Vagina (tissue), 2 donors: ENCODE measurements at regions not wholly inside any gene's neighbourhood (a gene's known extent, or its start where the extent isn't known, plus 50 kb on each side); places are given as distances from the start of the nearest gene placed in this dataset.
A peak's percentile ranks its signal among the peaks of the same experiment; 100 is the strongest.

ENCODE experiments used
- DNase-seq, 2 donors: peaks; one replicate each; pipeline ENCODE4 v3.0.0-alpha.2; 2017; ENCODE audit errors: extremely low spot score in 2 of 2
- H3K27ac ChIP-seq: fragments of 200-600 bp; sonication (generic); one replicate; pipeline ENCODE4 v1.5.1; 2019
- H3K27me3 ChIP-seq: fragments of 200-600 bp; sonication (generic); one replicate; pipeline ENCODE4 v1.5.1; 2019
- H3K36me3 ChIP-seq, 2 donors: fragments of 200-600 bp; sonication (generic); one replicate each; pipeline ENCODE4 v1.5.1; 2017 to 2019
- H3K4me1 ChIP-seq: fragments of 200-600 bp; sonication (generic); one replicate; pipeline ENCODE4 v1.5.1; 2019
- H3K4me3 ChIP-seq, 2 donors: fragments of 200-600 bp; sonication (generic); 1 replicate in 1 of 2; 2 replicates in 1 of 2; pipeline ENCODE4 v1.5.1; 2016 to 2019
- H3K9me3 ChIP-seq: fragments of 200-600 bp; sonication (generic); one replicate; pipeline ENCODE4 v1.5.1; 2019
- CTCF ChIP-seq, 3 experiments: fragments of 450-650 bp in 2 of 3; fragments of 200-600 bp in 1 of 3; sonication (generic) in 1 of 3; IDR thresholded peaks; one replicate each; pipeline ENCODE4 v1.5.1; 2017 to 2019; ENCODE audit warnings: antibody characterized with exemption in 3 of 3, mild to moderate bottlenecking in 2 of 3, moderate library complexity in 2 of 3
- POLR2A ChIP-seq, 2 donors: fragments of 450-650 bp; IDR thresholded peaks; one replicate each; pipeline ENCODE4 v1.6.1; 2017; ENCODE audit warnings: antibody characterized with exemption in 2 of 2, mild to moderate bottlenecking in 2 of 2, moderate library complexity in 2 of 2
- POLR2AphosphoS5 ChIP-seq, 2 donors: sonication (generic); formaldehyde crosslinking; IDR thresholded peaks; one replicate each; pipeline ENCODE4 v1.9.0; 2017; ENCODE audit warnings: antibody characterized with exemption in 2 of 2, mild to moderate bottlenecking in 2 of 2, low read depth in 1 of 2; ENCODE audit not compliant: insufficient read depth in 1 of 2
- intact Hi-C: fragments of 100-400 bp; cut with DNase I; formaldehyde crosslinking; loops from one replicate; pipeline ENCODE4 v1.15.1; 2023

GRCh38 chr2:66693076-66693965 lies 258.4 kb downstream of the MEIS1 start:
- DNase-seq: no peak
- Histone ChIP-seq H3K4me3 (peak overlapping the region; percentile 30 to 43), H3K27ac (peak overlapping the region; percentile 68), H3K4me1 (no peaks in the 10 kb centered on the region), H3K9me3 (no peaks in the 10 kb centered on the region), H3K36me3 (no peaks in the 10 kb centered on the region), H3K27me3 (no peaks in the 10 kb centered on the region)
- intact Hi-C loops: loop anchor here (2.0 to 10.0 kb wide), 2 partner anchors 117 to 161 kb away; no protein-coding TSS in a partner anchor
- TF ChIP-seq POLR2A (IDR thresholded peaks at IDR 0.05): no peak
- no peak for TF ChIP-seq POLR2AphosphoS5 (IDR thresholded peaks at IDR 0.05; ENCODE audit: insufficient read depth in 1 of 2, low read depth in 1 of 2)
- TF ChIP-seq CTCF (IDR thresholded peaks at IDR 0.05): no peak

- Histone ChIP-seq H3K36me3 (no peaks in the 10 kb centered on the region), H3K9me3 (no peaks in the 10 kb centered on the region), H3K27me3 (no peaks in the 10 kb centered on the region), H3K4me1 (no peaks in the 10 kb centered on the region), H3K27ac (peak overlapping the region; percentile 68), H3K4me3 (peak overlapping the region in 1 of 2 donors; percentile 43)
- TF ChIP-seq POLR2AphosphoS5 (IDR thresholded peaks at IDR 0.05; ENCODE audit: insufficient read depth in 1 of 2, low read depth in 1 of 2): no peak
- no peak for TF ChIP-seq POLR2A (IDR thresholded peaks at IDR 0.05)
- TF ChIP-seq CTCF (IDR thresholded peaks at IDR 0.05): no peak
- DNase-seq: no peak
- intact Hi-C loops: loop anchor here (2.0 to 10.0 kb wide), 2 partner anchors 161 to 255 kb away; no protein-coding TSS in a partner anchor
These were observed 259.3 kb downstream of the MEIS1 start for GRCh38 chr2:66694087-66694860.

DNA sequence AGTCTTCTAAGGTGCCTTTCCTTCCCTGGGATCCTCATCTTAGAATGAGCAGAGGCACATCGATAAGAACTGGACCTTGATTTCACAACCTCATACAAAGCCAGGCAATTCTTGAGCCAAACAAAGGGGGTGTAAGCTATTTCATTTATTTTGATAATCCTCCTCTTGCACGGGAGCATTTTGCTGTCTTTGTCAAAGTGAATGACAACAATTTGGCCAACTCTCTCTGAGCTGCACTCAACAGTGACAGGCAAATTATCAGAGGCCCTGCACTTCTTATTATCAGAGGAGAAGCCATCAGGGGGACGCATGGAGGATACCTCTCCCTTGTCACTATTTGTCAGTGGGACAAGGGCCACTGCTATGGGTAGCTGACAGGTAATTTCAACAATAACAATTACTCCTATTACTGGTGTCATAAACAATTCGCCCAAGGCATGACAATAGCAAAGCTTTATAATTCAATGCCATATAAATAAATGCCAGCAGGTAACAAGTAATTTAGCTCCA lies 260.4 kb downstream of the MEIS1 start:
- Histone ChIP-seq H3K4me3 (no peak overlapping the region), H3K36me3 (no peaks in the 10 kb centered on the region), H3K4me1 (peaks cover 8% of the 10 kb centered on the region), H3K27ac (peak overlapping the region; percentile 68), H3K9me3 (no peaks in the 10 kb centered on the region), H3K27me3 (no peaks in the 10 kb centered on the region)
- TF ChIP-seq CTCF (IDR thresholded peaks at IDR 0.05) (no peak), POLR2A (IDR thresholded peaks at IDR 0.05) (no peak), POLR2AphosphoS5 (IDR thresholded peaks at IDR 0.05; ENCODE audit: insufficient read depth in 1 of 2, low read depth in 1 of 2) (no peak)
- no peak for DNase-seq
- intact Hi-C loops: loop anchor here (2.0 to 10.0 kb wide), 2 partner anchors 160 to 256 kb away; no protein-coding TSS in a partner anchor

DNA sequence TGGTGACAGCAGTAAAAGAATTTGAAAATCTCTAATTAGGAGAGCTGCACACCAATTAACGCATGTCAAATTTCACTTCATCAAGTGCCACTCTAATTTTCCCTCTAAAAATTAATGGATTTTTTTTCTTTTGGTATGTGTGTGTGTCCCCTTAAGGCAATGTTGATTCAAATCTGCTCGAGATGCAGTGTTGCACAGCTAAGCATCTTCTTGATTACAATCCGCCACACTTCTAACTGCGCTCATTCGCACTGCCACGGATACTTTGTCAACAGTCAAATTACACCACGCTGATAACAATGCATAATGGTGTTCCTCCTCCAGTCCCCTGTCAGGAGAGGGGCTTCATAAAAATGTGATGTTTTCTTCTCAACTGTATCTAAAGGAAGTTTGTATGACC lies 261.4 kb downstream of the MEIS1 start:
- Histone ChIP-seq H3K27me3 (no peaks in the 10 kb centered on the region), H3K36me3 (no peaks in the 10 kb centered on the region), H3K4me3 (no peak overlapping the region), H3K27ac (peak overlapping the region; percentile 1), H3K4me1 (peaks cover 12% of the 10 kb centered on the region), H3K9me3 (no peaks in the 10 kb centered on the region)
- no peak for DNase-seq
- intact Hi-C loops: loop anchor here (10.0 kb wide), 1 partner anchor 158 kb away; no protein-coding TSS in a partner anchor
- no peak for TF ChIP-seq CTCF (IDR thresholded peaks at IDR 0.05)
- no peak for TF ChIP-seq POLR2AphosphoS5 (IDR thresholded peaks at IDR 0.05; ENCODE audit: insufficient read depth in 1 of 2, low read depth in 1 of 2)
- no peak for TF ChIP-seq POLR2A (IDR thresholded peaks at IDR 0.05)
